Fibroblast of mammary gland (primary cell): ENCODE measurements at regions not wholly inside any gene's neighbourhood (a gene's known extent, or its start where the extent isn't known, plus 50 kb on each side); places are given as distances from the start of the nearest gene placed in this dataset.

Experiments used
- DNase-seq: peaks from one replicate; pipeline ENCODE4 v3.0.0-alpha.2; 2010; ENCODE audit warnings: low read depth
- H3K4me3 ChIP-seq: 2 replicates; pipeline ENCODE4 v1.5.1; 2011; ENCODE audit warnings: low read depth, mild to moderate bottlenecking, low read length, moderate library complexity; ENCODE audit not compliant: control insufficient read depth
- TF ChIP-seq, protein P1 (sequence below): conservative IDR thresholded peaks from 2 replicates; pipeline ENCODE4 v1.5.1; 2011; ENCODE audit warnings: low read depth, low read length, inconsistent platforms; ENCODE audit not compliant: control insufficient read depth, insufficient read depth

GRCh38 chr2:57692395-57692794 is 354.2 kb upstream of the VRK2 start:
- TF ChIP-seq, protein P1, sequence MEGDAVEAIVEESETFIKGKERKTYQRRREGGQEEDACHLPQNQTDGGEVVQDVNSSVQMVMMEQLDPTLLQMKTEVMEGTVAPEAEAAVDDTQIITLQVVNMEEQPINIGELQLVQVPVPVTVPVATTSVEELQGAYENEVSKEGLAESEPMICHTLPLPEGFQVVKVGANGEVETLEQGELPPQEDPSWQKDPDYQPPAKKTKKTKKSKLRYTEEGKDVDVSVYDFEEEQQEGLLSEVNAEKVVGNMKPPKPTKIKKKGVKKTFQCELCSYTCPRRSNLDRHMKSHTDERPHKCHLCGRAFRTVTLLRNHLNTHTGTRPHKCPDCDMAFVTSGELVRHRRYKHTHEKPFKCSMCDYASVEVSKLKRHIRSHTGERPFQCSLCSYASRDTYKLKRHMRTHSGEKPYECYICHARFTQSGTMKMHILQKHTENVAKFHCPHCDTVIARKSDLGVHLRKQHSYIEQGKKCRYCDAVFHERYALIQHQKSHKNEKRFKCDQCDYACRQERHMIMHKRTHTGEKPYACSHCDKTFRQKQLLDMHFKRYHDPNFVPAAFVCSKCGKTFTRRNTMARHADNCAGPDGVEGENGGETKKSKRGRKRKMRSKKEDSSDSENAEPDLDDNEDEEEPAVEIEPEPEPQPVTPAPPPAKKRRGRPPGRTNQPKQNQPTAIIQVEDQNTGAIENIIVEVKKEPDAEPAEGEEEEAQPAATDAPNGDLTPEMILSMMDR: no peak
- DNase-seq: no peak
- H3K4me3 ChIP-seq: no peak overlapping the region

DNA sequence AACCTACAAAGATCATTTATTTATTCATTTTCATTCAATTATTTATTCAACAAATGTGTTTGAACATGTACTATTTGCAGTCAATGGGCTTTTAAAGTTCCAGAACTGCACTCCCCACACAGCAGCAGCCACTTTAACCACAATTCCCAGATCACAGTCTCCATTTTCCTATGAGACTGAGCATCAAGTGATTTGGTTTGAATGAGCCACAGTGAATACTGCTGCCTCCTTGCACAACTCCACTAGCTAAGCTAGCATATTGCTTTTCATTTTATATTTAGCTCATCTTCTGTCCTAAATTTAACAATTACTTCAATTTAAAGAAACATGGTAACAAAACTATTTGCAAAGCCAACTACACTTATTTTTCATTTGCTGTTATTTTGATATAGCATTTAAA is 353.4 kb upstream of the VRK2 start:
- TF ChIP-seq, protein P1: no peak
- no peak overlapping the region for H3K4me3 ChIP-seq
- no peak for DNase-seq

GRCh38 chr2:57693965-57694364 is 352.6 kb upstream of the VRK2 start:
- no peak for DNase-seq
- no peak overlapping the region for H3K4me3 ChIP-seq
- TF ChIP-seq, protein P1: no peak

GRCh38 chr2:57696016-57696415 is 350.6 kb upstream of the VRK2 start:
- TF ChIP-seq, protein P1: no peak
- DNase-seq: no peak
- H3K4me3 ChIP-seq: no peak overlapping the region

DNA sequence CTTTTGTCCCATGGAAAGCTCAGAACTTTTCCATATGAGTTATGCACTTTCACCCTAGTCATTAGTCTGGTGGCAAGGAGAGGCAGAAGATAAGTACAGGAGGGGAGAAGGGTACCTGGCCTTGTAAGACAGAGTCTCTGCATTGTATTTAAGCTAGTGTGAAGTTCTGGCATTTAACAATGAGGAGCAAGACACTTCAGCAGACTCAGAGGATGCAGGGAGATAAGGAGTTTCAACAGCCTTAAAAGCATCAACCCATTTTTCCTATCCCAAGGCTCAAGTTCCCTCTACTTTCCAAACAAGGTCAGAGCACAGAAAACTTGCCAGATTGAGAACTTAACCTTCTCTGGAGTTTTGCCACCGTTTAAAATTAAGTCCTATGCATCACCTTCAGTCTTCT is 348.2 kb upstream of the VRK2 start:
- no peak for DNase-seq
- TF ChIP-seq, protein P1: no peak

DNA sequence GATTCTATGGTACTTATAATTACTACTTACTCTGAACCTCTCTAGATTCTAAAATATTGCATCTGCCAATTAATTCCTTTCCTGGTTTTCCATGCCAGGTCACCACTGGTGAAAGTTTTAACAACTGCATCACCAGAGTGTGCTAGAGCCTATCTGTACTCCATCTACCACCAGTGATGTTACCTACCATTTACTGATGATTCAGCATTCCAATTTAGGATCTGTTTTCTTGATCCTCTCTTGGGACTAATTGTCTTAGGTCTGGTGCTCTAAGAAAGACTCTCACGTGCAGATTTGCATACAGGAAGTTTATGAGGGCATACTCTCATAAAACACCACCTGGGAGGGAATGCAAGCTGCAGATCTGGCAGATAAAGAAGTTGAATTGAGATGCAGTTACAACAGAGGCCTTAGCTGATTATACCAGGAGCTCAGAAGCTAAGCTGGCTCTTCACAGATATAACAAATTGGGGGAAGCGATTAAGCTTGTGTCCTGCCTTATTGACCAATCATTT is 347.6 kb upstream of the VRK2 start:
- TF ChIP-seq, protein P1: no peak
- DNase-seq: no peak
- H3K4me3 ChIP-seq: no peak overlapping the region

More for the DNA sequence above, 348.2 kb upstream of the VRK2 start:
- no peak overlapping the region for H3K4me3 ChIP-seq

GRCh38 chr2:57701391-57701791 is 345.2 kb upstream of the VRK2 start:
- TF ChIP-seq, protein P1: no peak
- H3K4me3 ChIP-seq: no peak overlapping the region
- DNase-seq: no peak
